IMR-90 (cell line): ENCODE measurements at regions not wholly inside any gene's neighbourhood (a gene's known extent, or its start where the extent isn't known, plus 50 kb on each side); places are given as distances from the start of the nearest gene placed in this dataset.

ENCODE experiments used
- ATAC-seq: fragments of 200-7000 bp; cut with Tn5 transposase; 2 replicates; pipeline ENCODE4 v1.9.1; 2020; ENCODE audit warnings: low read depth, mild to moderate bottlenecking, moderate library complexity
- BruUV-seq: library from RNA; stranded (reverse); fragments of 400-500 nt; replicated peaks from 2 replicates; lab custom pipeline; 2021; lab: Mats Ljungman, UMichigan
- CTCF ChIA-PET: fragments of 300-600 bp; formaldehyde crosslinking; extraction: SDS; loops from one replicate; lab custom pipeline; 2021; ENCODE audit warnings: antibody characterized with exemption; lab: Yijun Ruan, JAX
- POLR2A ChIA-PET: fragments of 300-600 bp; sonication (Branson Sonifier 250); formaldehyde crosslinking; loops from one replicate; lab custom pipeline; 2022; ENCODE audit warnings: antibody characterized with exemption; ENCODE audit not compliant: unreplicated experiment; lab: Charles Lee
- DNase-seq: peaks from one replicate; pipeline ENCODE4 v3.0.0; 2013
- H2AFZ ChIP-seq: replicated peaks from 2 replicates; pipeline ENCODE3; 2013; ENCODE audit warnings: low read length, mild to moderate bottlenecking; ENCODE audit not compliant: poor library complexity
- H2AK5ac ChIP-seq: 2 replicates; pipeline ENCODE4 v1.6.1; 2013; ENCODE audit warnings: low read depth, low read length, inconsistent platforms
- H2AK9ac ChIP-seq: replicated peaks from 2 replicates; pipeline ENCODE3; 2013; ENCODE audit warnings: mild to moderate bottlenecking, low read depth, low read length, moderate library complexity; ENCODE audit not compliant: poor library complexity
- H2BK120ac ChIP-seq: 2 replicates; pipeline ENCODE4 v1.6.1; 2013; ENCODE audit warnings: low read depth, low read length, inconsistent platforms
- H2BK15ac ChIP-seq: 3 replicates; pipeline ENCODE4 v1.6.1; 2013; ENCODE audit warnings: low read depth, low read length, inconsistent platforms
- H2BK20ac ChIP-seq: 2 replicates; pipeline ENCODE4 v1.6.1; 2013; ENCODE audit warnings: low read depth, mild to moderate bottlenecking, inconsistent platforms, low read length, moderate library complexity
- H2BK5ac ChIP-seq: 2 replicates; pipeline ENCODE4 v1.6.1; 2013; ENCODE audit warnings: mild to moderate bottlenecking, low read depth, low read length, inconsistent platforms; ENCODE audit not compliant: poor library complexity, severe bottlenecking
- H3K14ac ChIP-seq: replicated peaks from 2 replicates; pipeline ENCODE4 v1.6.1; 2013; ENCODE audit warnings: low read depth, low read length, inconsistent platforms
- H3K18ac ChIP-seq: 2 replicates; pipeline ENCODE4 v1.6.1; 2013; ENCODE audit warnings: low read depth, low read length, control low read depth
- H3K23ac ChIP-seq: 2 replicates; pipeline ENCODE4 v1.6.1; 2013; ENCODE audit warnings: low read depth, low read length, inconsistent platforms
- H3K27ac ChIP-seq: 2 replicates; pipeline ENCODE4 v1.5.1; 2013; ENCODE audit warnings: mild to moderate bottlenecking, control low read depth, low read length; ENCODE audit not compliant: insufficient read depth
- H3K27me3 ChIP-seq: 2 replicates; pipeline ENCODE4 v1.6.1; 2013; ENCODE audit warnings: low read length; ENCODE audit not compliant: control insufficient read depth, insufficient read depth
- H3K36me3 ChIP-seq: 2 replicates; pipeline ENCODE4 v1.6.1; 2013; ENCODE audit warnings: low read length, mixed read lengths; ENCODE audit not compliant: control insufficient read depth, insufficient read depth
- H3K4ac ChIP-seq: 2 replicates; pipeline ENCODE4 v1.6.1; 2013; ENCODE audit warnings: low read depth, low read length, inconsistent platforms
- H3K4me1 ChIP-seq: 2 replicates; pipeline ENCODE4 v1.6.1; 2013; ENCODE audit warnings: low read length, mixed read lengths; ENCODE audit not compliant: control insufficient read depth, insufficient read depth
- H3K4me2 ChIP-seq: 2 replicates; pipeline ENCODE4 v1.6.1; 2013; ENCODE audit warnings: low read depth, mild to moderate bottlenecking, control low read depth, low read length, moderate library complexity
- H3K4me3 ChIP-seq: 2 replicates; pipeline ENCODE4 v1.5.1; 2013; ENCODE audit warnings: low read depth, mild to moderate bottlenecking, control low read depth, low read length, moderate library complexity; ENCODE audit not compliant: insufficient read depth
- H3K56ac ChIP-seq: 2 replicates; pipeline ENCODE4 v1.6.1; 2013; ENCODE audit warnings: low read length, inconsistent platforms; ENCODE audit not compliant: insufficient read depth; ENCODE audit errors: extremely low read depth
- H3K79me1 ChIP-seq, 2 experiments: 2 replicates each; pipeline ENCODE4 v1.6.1; 2013; ENCODE audit warnings: low read length in 2 of 2, inconsistent platforms in 1 of 2, low read depth in 1 of 2
- H3K9ac ChIP-seq: 2 replicates; pipeline ENCODE4 v1.6.1; 2013; ENCODE audit warnings: low read depth, low read length, control low read depth
- H3K9me1 ChIP-seq: 2 replicates; pipeline ENCODE4 v1.6.1; 2013; ENCODE audit warnings: low read length, inconsistent platforms; ENCODE audit not compliant: insufficient read depth
- H3K9me3 ChIP-seq: 2 replicates; pipeline ENCODE4 v1.6.1; 2013; ENCODE audit warnings: low read length; ENCODE audit not compliant: control insufficient read depth, insufficient read depth
- H4K20me1 ChIP-seq: 2 replicates; pipeline ENCODE4 v1.6.1; 2013; ENCODE audit warnings: low read length, inconsistent platforms; ENCODE audit not compliant: insufficient read depth
- H4K5ac ChIP-seq: 2 replicates; pipeline ENCODE4 v1.6.1; 2013; ENCODE audit warnings: mild to moderate bottlenecking, low read depth, low read length, control low read depth
- H4K8ac ChIP-seq, 2 experiments: 2 replicates each; pipeline ENCODE4 v1.6.1; 2013; ENCODE audit warnings: low read depth in 2 of 2, low read length in 2 of 2, control low read depth in 1 of 2, inconsistent platforms in 1 of 2
- H4K91ac ChIP-seq: 2 replicates; pipeline ENCODE4 v1.6.1; 2013; ENCODE audit warnings: low read depth, low read length, inconsistent platforms; ENCODE audit not compliant: insufficient read depth
- BHLHE40 ChIP-seq: fragments of 150-350 bp; IDR thresholded peaks from 2 replicates; pipeline ENCODE4 v1.6.1; 2016; ENCODE audit warnings: mild to moderate bottlenecking, low read depth, low read length
- CEBPB ChIP-seq: IDR thresholded peaks from 2 replicates; pipeline ENCODE4 v1.6.1; 2012; ENCODE audit warnings: low read depth, low read length, improper control_type of control experiment
- CHD1 ChIP-seq: IDR thresholded peaks from 2 replicates; pipeline ENCODE4 v1.6.1; 2012; ENCODE audit warnings: low read depth, low read length, improper control_type of control experiment
- FOS ChIP-seq: fragments of 150-350 bp; IDR thresholded peaks from 2 replicates; pipeline ENCODE4 v1.6.1; 2016; ENCODE audit warnings: low read depth, low read length
- MAZ ChIP-seq: IDR thresholded peaks from 2 replicates; pipeline ENCODE4 v1.6.1; 2012; ENCODE audit warnings: low read depth, mild to moderate bottlenecking, low read length, improper control_type of control experiment, moderate library complexity, borderline replicate concordance
- MXI1 ChIP-seq: IDR thresholded peaks from 2 replicates; pipeline ENCODE4 v1.6.1; 2012; ENCODE audit warnings: low read depth, mild to moderate bottlenecking, low read length, moderate library complexity, borderline replicate concordance
- POLR2A ChIP-seq: IDR thresholded peaks from 2 replicates; pipeline ENCODE4 v1.6.1; 2012; ENCODE audit warnings: mild to moderate bottlenecking, low read depth, low read length
- RAD21 ChIP-seq: IDR thresholded peaks from 2 replicates; pipeline ENCODE4 v1.6.1; 2012; ENCODE audit warnings: low read length, improper control_type of control experiment
- RCOR1 ChIP-seq: IDR thresholded peaks from 2 replicates; pipeline ENCODE4 v1.6.1; 2012; ENCODE audit warnings: mild to moderate bottlenecking, low read length, improper control_type of control experiment; ENCODE audit not compliant: insufficient replicate concordance
- RFX5 ChIP-seq: IDR thresholded peaks from 2 replicates; pipeline ENCODE4 v1.8.0; 2012; ENCODE audit warnings: low read depth, mild to moderate bottlenecking, low read length, moderate library complexity
- WGBS, 2 experiments: methylation state at CpG; one replicate each; pipeline versions ENCODE4 v1.1.5 to v1.1.7; 2013; ENCODE audit warnings: missing lambda C conversion rate in 2 of 2; ENCODE audit not compliant: insufficient read length in 1 of 2; ENCODE audit errors: extremely low coverage in 2 of 2; 5-methylcytosine and 5-hydroxymethylcytosine counted together
- dilution Hi-C: fragments of 300-500 bp; cut with HindIII; formaldehyde crosslinking; loops from one replicate; pipeline ENCODE4 v1.14.3; 2018; ENCODE audit warnings: low sequenced_read_pairs; ENCODE audit not compliant: unreplicated experiment
- in situ Hi-C: fragments of 300-500 bp; cut with MboI; formaldehyde crosslinking; loops from 3 replicates; pipeline ENCODE4 v1.14.3; 2019; ENCODE audit warnings: low sequenced_read_pairs, inconsistent platforms, mixed read lengths
- intact Hi-C: fragments of 100-400 bp; cut with micrococcal nuclease; formaldehyde crosslinking; loops from 2 replicates; pipeline ENCODE4 v1.10.0; 2022
- TF ChIP-seq, protein P1 (sequence below): conservative IDR thresholded peaks from 2 replicates; pipeline ENCODE4 v1.5.1; 2012; ENCODE audit warnings: mild to moderate bottlenecking, low read depth, low read length, improper control_type of control experiment
- TF ChIP-seq, protein P2 (sequence below): fragments of 150-350 bp; IDR thresholded peaks from 2 replicates; pipeline ENCODE4 v1.6.1; 2016; ENCODE audit warnings: low read depth, mild to moderate bottlenecking, low read length, moderate library complexity, borderline replicate concordance

DNA sequence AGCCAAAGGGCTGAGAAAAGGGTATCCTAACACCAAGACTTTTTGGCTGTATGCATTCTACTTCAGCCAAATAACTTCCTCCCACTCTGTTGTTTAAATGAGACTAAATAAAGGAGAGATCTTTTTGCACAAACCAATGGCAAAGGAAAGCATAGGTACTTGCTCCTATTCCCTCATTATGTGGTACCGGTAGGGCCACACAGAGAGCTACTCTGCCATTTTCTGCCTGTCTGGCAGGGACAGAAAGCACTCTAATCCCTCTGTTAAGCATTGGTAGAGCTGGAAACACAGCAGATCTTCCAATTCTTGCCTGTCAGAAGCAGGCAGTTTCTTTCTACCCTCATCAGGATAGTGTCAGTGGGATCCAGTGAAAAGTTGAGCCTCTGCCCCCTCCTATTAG, 918.3 kb upstream of the TMEFF2 start:
- DNase-seq (no peak), ATAC-seq (no peak)
- H2AK5ac ChIP-seq, result no peak overlapping the region
- H3K9me3 ChIP-seq, result peaks cover 2% of the 10 kb centered on the region; the same call in 1 of the 2 replicates
- no peak overlapping the region for H3K4ac ChIP-seq
- H4K20me1 ChIP-seq, result no peaks in the 10 kb centered on the region
- H3K4me2 ChIP-seq, result no peak overlapping the region
- no peak overlapping the region for H4K8ac ChIP-seq
- no peaks in the 10 kb centered on the region for H3K79me1 ChIP-seq
- no peak overlapping the region for H3K4me3 ChIP-seq
- H3K36me3 ChIP-seq, result no peaks in the 10 kb centered on the region
- H3K23ac ChIP-seq, result no peak overlapping the region
- intact Hi-C loops, result no loop called here
- H2BK5ac ChIP-seq, result no peak overlapping the region
- H3K18ac ChIP-seq, result no peak overlapping the region
- ChIA-PET POLR2A (no interaction called here), CTCF (no interaction called here)
- H3K27ac ChIP-seq, result no peak overlapping the region
- H4K91ac ChIP-seq, result no peak overlapping the region
- no peak overlapping the region for H2BK120ac ChIP-seq
- H3K9ac ChIP-seq, result no peak overlapping the region
- no peak overlapping the region for H3K14ac ChIP-seq
- no peak overlapping the region for H2BK20ac ChIP-seq
- H2AK9ac ChIP-seq, result no peak overlapping the region
- TF ChIP-seq BHLHE40 (no peak), POLR2A (no peak), MXI1 (no peak), CEBPB (no peak), RFX5 (no peak), FOS (no peak), MAZ (no peak), CHD1 (no peak), RCOR1 (no peak), RAD21 (no peak)
- TF ChIP-seq, protein P1, sequence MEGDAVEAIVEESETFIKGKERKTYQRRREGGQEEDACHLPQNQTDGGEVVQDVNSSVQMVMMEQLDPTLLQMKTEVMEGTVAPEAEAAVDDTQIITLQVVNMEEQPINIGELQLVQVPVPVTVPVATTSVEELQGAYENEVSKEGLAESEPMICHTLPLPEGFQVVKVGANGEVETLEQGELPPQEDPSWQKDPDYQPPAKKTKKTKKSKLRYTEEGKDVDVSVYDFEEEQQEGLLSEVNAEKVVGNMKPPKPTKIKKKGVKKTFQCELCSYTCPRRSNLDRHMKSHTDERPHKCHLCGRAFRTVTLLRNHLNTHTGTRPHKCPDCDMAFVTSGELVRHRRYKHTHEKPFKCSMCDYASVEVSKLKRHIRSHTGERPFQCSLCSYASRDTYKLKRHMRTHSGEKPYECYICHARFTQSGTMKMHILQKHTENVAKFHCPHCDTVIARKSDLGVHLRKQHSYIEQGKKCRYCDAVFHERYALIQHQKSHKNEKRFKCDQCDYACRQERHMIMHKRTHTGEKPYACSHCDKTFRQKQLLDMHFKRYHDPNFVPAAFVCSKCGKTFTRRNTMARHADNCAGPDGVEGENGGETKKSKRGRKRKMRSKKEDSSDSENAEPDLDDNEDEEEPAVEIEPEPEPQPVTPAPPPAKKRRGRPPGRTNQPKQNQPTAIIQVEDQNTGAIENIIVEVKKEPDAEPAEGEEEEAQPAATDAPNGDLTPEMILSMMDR, result no peak
- TF ChIP-seq, protein P2, sequence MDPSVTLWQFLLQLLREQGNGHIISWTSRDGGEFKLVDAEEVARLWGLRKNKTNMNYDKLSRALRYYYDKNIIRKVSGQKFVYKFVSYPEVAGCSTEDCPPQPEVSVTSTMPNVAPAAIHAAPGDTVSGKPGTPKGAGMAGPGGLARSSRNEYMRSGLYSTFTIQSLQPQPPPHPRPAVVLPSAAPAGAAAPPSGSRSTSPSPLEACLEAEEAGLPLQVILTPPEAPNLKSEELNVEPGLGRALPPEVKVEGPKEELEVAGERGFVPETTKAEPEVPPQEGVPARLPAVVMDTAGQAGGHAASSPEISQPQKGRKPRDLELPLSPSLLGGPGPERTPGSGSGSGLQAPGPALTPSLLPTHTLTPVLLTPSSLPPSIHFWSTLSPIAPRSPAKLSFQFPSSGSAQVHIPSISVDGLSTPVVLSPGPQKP, result no peak
- no peak overlapping the region for H3K56ac ChIP-seq
- no peak overlapping the region for H2BK15ac ChIP-seq
- H3K27me3 ChIP-seq, result no peaks in the 10 kb centered on the region
- no peak overlapping the region for H2AFZ ChIP-seq
- dilution Hi-C loops, result no loop called here
- H3K4me1 ChIP-seq, result no peaks in the 10 kb centered on the region
- no peaks in the 10 kb centered on the region for H3K9me1 ChIP-seq
- BruUV-seq, result no TSS peak
- whole genome bisulfite sequencing, 2 experiments, result no CpG with 5 or more reads among the region's 1 CpG
- H4K5ac ChIP-seq, result no peak overlapping the region
- in situ Hi-C loops, result no loop called here
